Upper lobe of left lung (tissue), 4 donors: ENCODE measurements at regions not wholly inside any gene's neighbourhood (a gene's known extent, or its start where the extent isn't known, plus 50 kb on each side); places are given as distances from the start of the nearest gene placed in this dataset.

Source experiments
- CTCF ChIP-seq, 6 experiments: fragments of 450-650 bp in 4 of 6; fragments of 200-600 bp in 2 of 6; sonication (generic) in 2 of 6; IDR thresholded peaks; one replicate each; pipeline ENCODE4 v1.5.1; 2016 to 2019; ENCODE audit warnings: antibody characterized with exemption in 6 of 6
- EP300 ChIP-seq, 4 donors: sonication (generic); formaldehyde crosslinking; IDR thresholded peaks; one replicate each; pipeline ENCODE4 v1.5.1; 2017; ENCODE audit warnings: antibody characterized with exemption in 4 of 4, control low read depth in 2 of 4
- POLR2A ChIP-seq, 4 donors: fragments of 450-650 bp; IDR thresholded peaks; one replicate each; pipeline ENCODE4 v1.5.1; 2016 to 2017; ENCODE audit warnings: antibody characterized with exemption in 4 of 4, mild to moderate bottlenecking in 2 of 4

- no peak for TF ChIP-seq POLR2A (IDR thresholded peaks at IDR 0.05)
- no peak for TF ChIP-seq CTCF (IDR thresholded peaks at IDR 0.05)
- no peak for TF ChIP-seq EP300 (IDR thresholded peaks at IDR 0.05)
Measured at GRCh38 chr7:115145512-115145911, 223.6 kb downstream of the MDFIC start.
